HEK293 (cell line): ENCODE measurements at regions not wholly inside any gene's neighbourhood (a gene's known extent, or its start where the extent isn't known, plus 50 kb on each side); places are given as distances from the start of the nearest gene placed in this dataset.

Experiments used
- CTCF ChIA-PET: fragments of 350-600 bp; formaldehyde crosslinking; extraction: SDS; loops from one replicate; lab custom pipeline; 2021; ENCODE audit warnings: antibody characterized with exemption; lab: Yijun Ruan, JAX
- POLR2A ChIA-PET: fragments of 300-600 bp; formaldehyde crosslinking; extraction: SDS; loops from one replicate; lab custom pipeline; 2020; ENCODE audit warnings: antibody characterized with exemption, inconsistent platforms; lab: Yijun Ruan, JAX
- H3K27ac ChIP-seq: fragments of 200-500 bp; sonication (Bioruptor generic); 2 replicates; pipeline ENCODE4 v1.5.1; 2014; ENCODE audit warnings: low read depth, low read length, control low read depth, inconsistent platforms; ENCODE audit errors: extremely low read depth
- H3K36me3 ChIP-seq, 2 experiments: fragments of 200-500 bp in 1 of 2; sonication (Bioruptor generic) in 1 of 2; 1 replicate in 1 of 2; 2 replicates in 1 of 2; pipeline ENCODE4 v1.5.1; 2014 to 2017; ENCODE audit warnings: inconsistent platforms in 2 of 2, low read length in 2 of 2; ENCODE audit not compliant: control insufficient read depth in 2 of 2, insufficient read depth in 1 of 2
- H3K4me1 ChIP-seq: fragments of 200-500 bp; sonication (Bioruptor generic); 2 replicates; pipeline ENCODE4 v1.5.1; 2014; ENCODE audit warnings: mild to moderate bottlenecking, low read length, inconsistent platforms; ENCODE audit not compliant: control insufficient read depth, insufficient read depth
- H3K4me3 ChIP-seq: 2 replicates; pipeline ENCODE4 v1.5.1; 2011; ENCODE audit warnings: low read depth, mild to moderate bottlenecking, control low read depth, low read length, moderate library complexity
- H3K9me3 ChIP-seq: fragments of 200-500 bp; sonication (Bioruptor generic); 2 replicates; pipeline ENCODE4 v1.5.1; 2014; ENCODE audit warnings: low read depth, low read length, inconsistent platforms; ENCODE audit not compliant: control insufficient read depth, insufficient read depth
- CTCF ChIP-seq: fragments of 450-650 bp; formaldehyde crosslinking; IDR thresholded peaks from 2 replicates; pipeline ENCODE4 v1.5.1; 2016; ENCODE audit warnings: missing biosample characterization, missing genetic modification characterization
- REPIN1 ChIP-seq: fragments of 450-650 bp; formaldehyde crosslinking; IDR thresholded peaks from 2 replicates; pipeline ENCODE4 v1.5.1; 2017; ENCODE audit warnings: missing biosample characterization, missing genetic modification characterization, low read depth
- REST ChIP-seq: fragments of 450-650 bp; formaldehyde crosslinking; IDR thresholded peaks from 2 replicates; pipeline ENCODE4 v1.5.1; 2016; ENCODE audit warnings: missing biosample characterization, missing genetic modification characterization
- SP2 ChIP-seq: fragments of 450-650 bp; formaldehyde crosslinking; IDR thresholded peaks from 2 replicates; pipeline ENCODE4 v1.5.1; 2016; ENCODE audit warnings: missing biosample characterization, missing genetic modification characterization
- TRIM28 ChIP-seq: IDR thresholded peaks from 2 replicates; pipeline ENCODE4 v1.6.1; 2011; ENCODE audit warnings: low read length, control low read depth, borderline replicate concordance
- ZBTB44 ChIP-seq: fragments of 450-650 bp; IDR thresholded peaks from 2 replicates; pipeline ENCODE4 v1.5.1; 2018; ENCODE audit warnings: missing biosample characterization, mild to moderate bottlenecking, missing genetic modification characterization
- ZFHX2 ChIP-seq: fragments of 450-650 bp; formaldehyde crosslinking; conservative IDR thresholded peaks from 2 replicates; pipeline ENCODE4 v1.5.1; 2016; ENCODE audit warnings: missing biosample characterization, missing genetic modification characterization
- ZNF112 ChIP-seq: fragments of 450-650 bp; formaldehyde crosslinking; IDR thresholded peaks from 2 replicates; pipeline ENCODE4 v1.5.0; 2017; ENCODE audit warnings: missing biosample characterization, missing genetic modification characterization
- ZNF114 ChIP-seq: fragments of 450-650 bp; formaldehyde crosslinking; IDR thresholded peaks from 2 replicates; pipeline ENCODE4 v1.5.0; 2017; ENCODE audit warnings: missing biosample characterization, missing genetic modification characterization
- ZNF140 ChIP-seq: fragments of 450-650 bp; formaldehyde crosslinking; IDR thresholded peaks from 2 replicates; pipeline ENCODE4 v1.5.1; 2016; ENCODE audit warnings: missing biosample characterization, missing genetic modification characterization
- ZNF24 ChIP-seq: fragments of 450-650 bp; formaldehyde crosslinking; IDR thresholded peaks from 2 replicates; pipeline ENCODE4 v1.5.1; 2016; ENCODE audit warnings: missing biosample characterization, missing genetic modification characterization
- ZNF280C ChIP-seq: fragments of 450-650 bp; formaldehyde crosslinking; IDR thresholded peaks from 2 replicates; pipeline ENCODE4 v1.5.1; 2016; ENCODE audit warnings: missing biosample characterization, missing genetic modification characterization
- ZNF488 ChIP-seq: fragments of 450-650 bp; formaldehyde crosslinking; IDR thresholded peaks from 2 replicates; pipeline ENCODE4 v1.5.1; 2016; ENCODE audit warnings: missing biosample characterization, missing genetic modification characterization
- ZNF513 ChIP-seq: fragments of 450-650 bp; IDR thresholded peaks from 2 replicates; pipeline ENCODE4 v1.5.1; 2018; ENCODE audit warnings: missing biosample characterization, missing genetic modification characterization
- ZNF560 ChIP-seq: fragments of 450-650 bp; formaldehyde crosslinking; IDR thresholded peaks from 2 replicates; pipeline ENCODE4 v1.5.1; 2017; ENCODE audit warnings: missing biosample characterization, missing genetic modification characterization, borderline replicate concordance
- ZNF561 ChIP-seq: fragments of 450-650 bp; IDR thresholded peaks from 2 replicates; pipeline ENCODE4 v1.5.1; 2018; ENCODE audit warnings: missing biosample characterization, missing genetic modification characterization, borderline replicate concordance
- ZNF621 ChIP-seq: fragments of 450-650 bp; formaldehyde crosslinking; IDR thresholded peaks from 2 replicates; pipeline ENCODE4 v1.5.1; 2017; ENCODE audit warnings: missing biosample characterization, missing genetic modification characterization
- TF ChIP-seq, protein P1 (sequence below): fragments of 450-650 bp; formaldehyde crosslinking; IDR thresholded peaks from 2 replicates; pipeline ENCODE4 v1.5.1; 2016; ENCODE audit warnings: missing biosample characterization, missing genetic modification characterization

- no peaks in the 10 kb centered on the region for H3K36me3 ChIP-seq
- H3K27ac ChIP-seq, result no peak overlapping the region
- TF ChIP-seq ZNF621 (tag by site-specific recombination) (no peak), REST (no peak), ZNF488 (tag by site-specific recombination) (no peak), CTCF (no peak), ZNF112 (tag by site-specific recombination) (no peak), ZNF561 (tag by site-specific recombination) (no peak), ZNF280C (tag by site-specific recombination) (no peak), REPIN1 (tag by site-specific recombination) (no peak), ZNF114 (no peak), SP2 (no peak), TRIM28 (no peak), ZNF560 (no peak)
- TF ChIP-seq, protein P1, sequence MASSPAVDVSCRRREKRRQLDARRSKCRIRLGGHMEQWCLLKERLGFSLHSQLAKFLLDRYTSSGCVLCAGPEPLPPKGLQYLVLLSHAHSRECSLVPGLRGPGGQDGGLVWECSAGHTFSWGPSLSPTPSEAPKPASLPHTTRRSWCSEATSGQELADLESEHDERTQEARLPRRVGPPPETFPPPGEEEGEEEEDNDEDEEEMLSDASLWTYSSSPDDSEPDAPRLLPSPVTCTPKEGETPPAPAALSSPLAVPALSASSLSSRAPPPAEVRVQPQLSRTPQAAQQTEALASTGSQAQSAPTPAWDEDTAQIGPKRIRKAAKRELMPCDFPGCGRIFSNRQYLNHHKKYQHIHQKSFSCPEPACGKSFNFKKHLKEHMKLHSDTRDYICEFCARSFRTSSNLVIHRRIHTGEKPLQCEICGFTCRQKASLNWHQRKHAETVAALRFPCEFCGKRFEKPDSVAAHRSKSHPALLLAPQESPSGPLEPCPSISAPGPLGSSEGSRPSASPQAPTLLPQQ (tag by site-specific recombination), result no peak
- POLR2A ChIA-PET, result no interaction called here
- H3K9me3 ChIP-seq, result peaks cover 2% of the 10 kb centered on the region; the same call in 1 of the 2 replicates
- CTCF ChIA-PET, result no interaction called here
- no peak overlapping the region for H3K4me3 ChIP-seq
- no peaks in the 10 kb centered on the region for H3K4me1 ChIP-seq
Measured at GRCh38 chrX:92241249-92241648, 462.1 kb downstream of the PCDH11X start.

GRCh38 chrX:92247076-92247475 lies 467.9 kb downstream of the PCDH11X start:
- Histone ChIP-seq H3K27ac (no peak overlapping the region), H3K4me3 (no peak overlapping the region), H3K36me3 (no peaks in the 10 kb centered on the region), H3K4me1 (no peaks in the 10 kb centered on the region), H3K9me3 (no peaks in the 10 kb centered on the region; the same call in 1 of the 2 replicates)
- ChIA-PET POLR2A (no interaction called here), CTCF (no interaction called here)
- no peak for TF ChIP-seq ZFHX2
- TF ChIP-seq ZNF24 (tag by site-specific recombination), result no peak
- no peak for TF ChIP-seq ZNF513 (tag by site-specific recombination)
- TF ChIP-seq ZBTB44 (tag by site-specific recombination), result no peak
- no peak for TF ChIP-seq ZNF140 (tag by site-specific recombination)
